ENCODE measurements at regions not wholly inside any gene's neighbourhood (a gene's known extent, or its start where the extent isn't known, plus 50 kb on each side); places are given as distances from the start of the nearest gene placed in this dataset.

- TF ChIP-seq CTCF (IDR thresholded peaks at IDR 0.05) (no peak), ZFX (IDR thresholded peaks at IDR 0.05; ENCODE audit: borderline replicate concordance) (no peak)
These were observed 388.4 kb upstream of the AMELY start for GRCh38 chrY:7299960-7300359.
